NCI-H2029 treated with DMSO at 0.1 percent for 48 hours (cell line): ENCODE measurements at regions not wholly inside any gene's neighbourhood (a gene's known extent, or its start where the extent isn't known, plus 50 kb on each side); places are given as distances from the start of the nearest gene placed in this dataset.
"Not testable (repeated sequence)": the region's sequence is repeated elsewhere in the genome, so short reads cannot be mapped to it uniquely, and the experiment has no call there.

Experiments
- DNase-seq: peaks from one replicate; lab custom pipeline; 2025; lab: John Stamatoyannopoulos, UW

DNA sequence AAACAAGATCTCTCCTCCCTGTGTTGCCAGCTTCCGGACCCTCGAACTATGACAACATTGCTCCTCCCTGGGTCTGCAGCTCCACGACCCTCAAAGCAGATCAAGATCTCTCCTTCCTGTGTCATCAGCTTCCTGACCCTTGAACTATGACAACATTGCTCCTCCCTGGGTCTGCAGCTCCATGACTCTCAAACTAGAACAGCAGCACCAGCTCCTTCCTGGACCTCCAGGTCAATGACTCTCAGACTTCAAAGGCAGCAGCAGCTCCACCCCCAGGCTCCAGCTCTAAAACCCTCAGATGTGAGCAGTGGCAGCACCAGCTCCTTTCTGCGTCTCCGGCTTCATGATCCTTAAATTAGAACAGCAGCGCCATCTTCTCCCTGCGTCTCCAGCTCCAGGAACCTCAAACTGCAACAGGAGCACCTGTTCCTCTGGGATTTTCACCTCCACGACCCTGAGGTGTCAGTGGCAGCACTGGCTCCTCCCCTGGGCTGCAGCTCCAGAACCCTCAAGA is 341.0 kb upstream of the SULF2 start:
- no peak for DNase-seq

DNA sequence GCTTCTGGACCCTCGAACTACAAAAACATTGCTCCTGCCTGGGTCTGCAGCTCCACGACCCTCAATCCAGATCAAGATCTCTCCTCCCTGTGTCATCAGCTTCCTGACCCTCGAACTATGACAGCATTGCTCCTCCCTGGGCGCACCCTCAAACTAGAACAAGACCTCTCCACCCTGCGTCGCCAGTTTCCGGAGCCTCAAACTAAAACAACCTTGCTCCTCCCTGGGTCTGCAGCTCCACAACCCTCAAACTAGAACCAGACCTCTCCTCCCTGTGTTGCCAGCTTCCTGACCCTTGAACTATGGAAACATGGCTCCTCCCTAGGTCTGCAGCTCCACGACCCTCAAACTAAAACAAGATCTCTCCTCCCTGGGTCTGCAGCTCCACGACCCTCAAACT is 339.7 kb upstream of the SULF2 start:
- no peak for DNase-seq

DNA sequence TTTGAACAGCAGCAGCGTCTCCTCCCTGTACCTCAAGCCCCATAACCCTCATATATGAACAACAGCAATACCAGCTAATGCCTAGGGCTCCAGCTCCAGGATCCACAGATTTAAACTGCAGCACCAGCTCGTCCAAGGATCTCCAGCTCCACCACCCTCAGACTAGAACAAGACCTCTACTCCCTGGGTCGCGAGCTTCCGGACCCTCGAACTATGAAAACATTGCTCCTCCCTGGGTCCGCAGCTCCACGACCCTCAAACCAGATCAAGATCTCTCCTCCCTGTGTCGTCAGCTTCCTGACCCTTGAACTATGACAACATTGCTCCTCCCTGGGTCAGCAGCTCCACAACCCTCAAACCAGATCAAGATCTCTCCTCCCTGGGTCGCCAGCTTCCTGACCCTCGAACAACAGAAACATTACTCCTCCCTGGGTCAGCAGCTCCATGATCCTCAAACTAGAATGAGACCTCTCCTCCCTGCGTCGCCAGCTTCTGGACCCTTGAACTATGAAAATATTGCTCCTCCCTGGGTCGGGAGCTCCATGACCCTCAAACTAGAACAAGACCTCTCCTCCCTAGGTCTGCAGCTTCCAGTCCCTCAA is 339.0 kb upstream of the SULF2 start:
- no peak for DNase-seq

DNA sequence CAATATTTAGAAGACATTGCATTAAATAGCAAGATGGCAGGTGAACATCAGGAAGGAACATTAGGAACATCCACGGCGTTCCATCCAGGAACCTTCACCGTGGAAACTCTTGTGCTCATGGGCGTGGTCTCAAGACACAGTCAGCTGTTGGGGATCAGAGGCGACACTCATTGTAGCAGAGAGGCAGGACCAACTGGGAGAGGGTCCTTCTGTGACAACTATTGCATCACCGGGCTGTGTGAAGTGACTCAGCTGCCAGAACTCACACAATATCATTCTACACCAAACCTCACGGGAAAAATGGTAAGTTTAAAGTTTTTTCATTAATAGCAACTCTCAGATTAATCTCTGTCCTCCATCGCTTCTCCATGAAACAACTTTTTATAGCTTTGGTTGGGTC is 334.8 kb upstream of the SULF2 start:
- DNase-seq, result no peak

DNA sequence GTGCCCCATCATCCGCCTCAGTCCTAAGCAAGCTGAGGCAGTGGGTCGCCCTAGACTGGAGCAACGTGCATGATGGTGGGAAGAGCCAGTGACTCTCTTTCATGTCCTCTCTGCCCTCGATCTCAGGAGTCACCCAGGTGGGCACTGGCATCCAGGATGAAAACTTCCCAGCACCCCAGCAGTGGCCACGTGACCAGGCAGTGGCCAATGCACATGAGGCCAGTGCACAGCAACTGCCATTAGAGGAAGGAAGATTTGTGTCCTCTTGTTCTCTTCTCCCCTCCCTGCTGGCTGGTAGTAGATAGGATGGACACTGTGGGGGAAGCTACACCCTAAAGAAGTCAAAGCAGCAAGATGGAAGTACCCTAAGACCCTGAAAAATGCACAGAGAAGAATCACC is 334.1 kb upstream of the SULF2 start:
- DNase-seq, result not testable (repeated sequence)

DNA sequence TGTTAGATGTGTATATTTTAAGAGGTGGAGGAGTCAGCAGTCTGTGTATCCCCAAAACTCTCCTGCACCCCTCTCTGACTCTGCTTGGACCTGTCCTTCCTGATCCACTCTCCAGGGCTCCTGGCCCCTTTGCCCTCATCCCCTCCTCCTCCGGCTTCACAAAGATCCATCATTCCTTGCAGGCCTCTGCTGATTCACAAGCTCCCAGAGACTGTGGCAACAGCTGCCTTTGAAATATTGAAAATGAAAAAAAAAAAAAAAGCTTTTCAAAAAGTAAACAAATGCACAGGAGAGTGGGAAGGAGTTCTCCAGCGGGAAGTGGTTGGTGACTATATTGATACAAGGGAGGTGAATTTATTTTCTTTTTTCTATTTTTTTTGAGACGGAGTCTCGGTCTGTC is 330.2 kb upstream of the SULF2 start:
- no peak for DNase-seq

DNA sequence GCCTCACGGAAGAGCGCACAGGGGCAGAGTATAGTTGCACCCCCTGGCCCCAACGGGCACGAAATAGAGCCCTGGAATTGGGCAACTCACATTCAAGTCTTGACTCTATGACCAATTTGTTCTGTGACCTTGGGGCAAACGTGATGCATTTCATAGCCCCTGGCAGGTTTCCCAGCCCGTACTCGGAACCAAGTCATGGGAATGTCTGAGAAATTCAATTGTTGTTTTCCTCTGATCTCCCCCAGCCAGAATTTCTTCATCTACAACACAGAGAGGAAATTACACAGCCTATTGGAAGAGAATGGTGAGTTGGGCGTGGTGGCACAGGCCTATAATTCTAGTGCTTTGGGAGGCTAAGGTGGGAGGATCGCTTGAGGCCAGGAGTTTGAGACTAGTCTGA is 322.3 kb upstream of the SULF2 start:
- DNase-seq, result no peak

DNA sequence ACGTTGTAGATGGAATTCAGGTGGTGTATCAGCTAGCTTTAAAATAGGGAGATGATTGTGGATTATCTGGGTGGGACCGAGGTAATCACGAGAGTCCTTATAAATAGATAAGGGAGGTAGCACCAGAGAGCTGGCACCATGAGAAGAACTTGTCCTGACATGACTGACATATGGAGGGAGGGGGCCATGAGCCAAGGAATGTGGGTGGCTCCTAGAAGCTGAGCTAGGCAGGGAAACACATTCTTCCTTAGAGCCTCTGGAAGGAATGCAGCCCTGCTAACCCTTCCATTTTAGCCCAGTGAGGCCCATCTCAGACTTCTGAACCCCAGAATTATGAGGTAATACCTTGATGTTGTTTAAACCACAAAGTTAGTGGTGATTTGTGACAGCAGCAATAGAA is 321.1 kb upstream of the SULF2 start:
- no peak for DNase-seq

DNA sequence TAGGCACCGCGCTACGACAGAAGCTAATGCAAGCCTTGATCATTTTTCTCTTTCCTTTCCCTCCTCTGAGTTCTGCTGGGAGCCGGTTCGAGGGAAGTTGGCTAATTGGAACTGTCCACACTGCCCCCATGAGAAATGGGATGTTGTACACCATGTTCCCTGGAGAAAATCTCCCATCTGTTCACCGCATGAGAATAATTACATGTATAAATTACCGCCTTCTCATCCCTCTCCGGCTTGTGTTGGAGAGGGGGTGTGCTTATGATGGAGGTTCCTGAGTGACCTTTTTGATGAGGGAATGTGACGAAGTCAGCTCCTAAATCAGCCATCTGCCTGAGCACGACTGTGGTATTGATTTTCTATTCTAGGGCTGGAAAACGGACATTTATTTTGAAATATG is 320.2 kb upstream of the SULF2 start:
- no peak for DNase-seq

DNA sequence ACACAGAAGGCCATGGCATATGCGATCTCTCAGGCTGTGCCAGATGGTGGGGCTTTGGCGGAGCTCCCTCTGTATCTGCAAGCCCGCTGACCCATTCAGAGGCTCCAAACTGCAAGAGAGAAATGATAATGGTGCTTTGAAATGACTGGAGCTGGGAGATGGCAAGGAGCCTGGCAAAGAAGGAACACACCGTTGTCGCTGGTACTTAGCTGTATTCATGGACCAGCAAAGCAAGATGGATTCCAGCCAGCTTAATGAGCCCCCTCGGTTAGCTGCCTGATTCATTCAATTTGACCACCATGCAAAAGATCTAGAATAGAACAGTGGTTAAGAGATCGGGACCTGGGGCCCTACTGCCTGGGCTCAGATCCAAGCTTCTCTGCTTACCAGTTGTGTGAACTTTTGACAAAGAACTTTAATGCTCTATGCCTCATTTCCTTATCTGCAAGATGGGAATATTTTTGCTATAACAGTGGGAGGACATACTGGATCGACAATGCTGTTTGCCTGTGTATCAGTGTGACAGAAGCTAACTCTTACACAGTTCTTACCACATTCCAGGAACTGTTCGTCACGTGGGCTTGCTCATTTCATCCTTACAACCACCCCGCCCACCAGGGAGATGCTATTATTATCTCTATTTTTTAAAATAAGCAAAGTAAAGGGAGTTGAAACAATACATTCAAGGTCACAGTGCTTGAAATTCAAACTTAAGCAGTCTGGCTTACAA is 317.8 kb upstream of the SULF2 start:
- no peak for DNase-seq

DNA sequence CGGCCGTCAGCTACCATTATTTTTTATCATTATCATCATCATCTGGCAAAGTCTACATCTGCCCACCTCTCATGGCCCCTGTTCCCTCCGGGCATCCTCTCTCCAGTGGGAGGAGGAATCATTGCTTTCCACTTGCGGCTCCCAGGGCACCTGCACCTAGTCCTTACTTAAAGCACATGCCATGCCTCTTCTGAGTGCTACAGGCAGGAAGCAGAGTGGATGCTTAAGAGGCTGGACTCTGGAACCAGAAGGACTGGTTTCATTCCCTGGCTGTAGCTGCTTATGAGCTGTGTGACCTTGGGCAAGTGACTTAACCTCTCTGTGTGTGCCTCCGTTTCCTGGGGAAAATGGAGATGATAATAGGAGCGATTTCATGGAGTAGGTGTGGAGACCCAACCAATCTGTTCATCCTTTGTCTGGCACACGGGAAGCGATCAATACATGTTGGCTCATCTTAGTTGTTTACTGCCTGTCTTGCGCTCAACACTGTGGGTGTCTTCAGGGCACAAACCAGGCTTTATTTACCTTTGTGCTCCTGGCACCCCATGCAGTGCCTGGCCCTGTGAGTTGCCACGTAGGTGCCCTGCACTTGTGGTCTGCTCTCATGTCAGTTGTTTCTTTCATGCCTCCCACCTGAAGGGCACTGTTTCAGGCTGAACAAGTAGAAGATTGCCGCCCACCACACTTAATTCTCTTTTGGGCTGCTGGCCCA is 317.0 kb upstream of the SULF2 start:
- no peak for DNase-seq

DNA sequence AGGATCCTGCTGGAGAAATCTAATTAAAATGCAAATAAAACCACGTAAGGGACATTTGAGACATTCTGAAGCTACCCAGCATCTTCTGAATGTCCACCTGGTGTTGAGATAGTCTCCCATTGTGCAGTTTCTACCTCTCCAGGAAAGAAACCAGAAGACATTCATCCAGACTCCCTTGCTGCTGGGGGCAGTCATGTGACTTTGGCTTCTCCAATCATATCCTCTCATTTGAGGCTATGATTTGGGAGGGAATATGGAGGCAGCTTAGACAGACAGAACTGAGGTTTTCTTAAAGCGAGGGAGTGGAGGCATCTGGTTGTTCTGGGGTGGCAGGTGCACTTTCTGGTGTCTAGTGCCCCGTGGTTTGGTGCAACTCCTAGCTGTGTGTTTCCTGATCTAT is 315.2 kb upstream of the SULF2 start:
- no peak for DNase-seq

DNA sequence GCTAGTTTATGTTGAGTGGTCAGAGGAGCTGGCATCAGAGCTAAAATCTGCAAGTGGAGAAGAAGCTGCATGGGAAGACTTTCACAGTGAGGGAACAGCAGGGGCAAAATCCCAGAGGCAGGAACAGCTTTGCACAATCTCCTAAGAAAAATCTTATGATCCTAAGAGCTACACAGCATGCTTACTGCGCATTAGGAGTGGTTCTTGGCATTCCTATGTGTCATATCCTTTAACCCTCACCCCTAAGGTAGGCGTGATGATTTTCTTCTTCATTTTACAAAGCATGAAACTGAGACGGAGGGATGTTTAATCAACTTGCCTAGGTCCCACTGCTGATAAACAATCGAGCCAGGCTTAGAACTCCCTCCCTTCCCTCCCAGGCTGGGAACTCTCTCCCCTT is 313.6 kb upstream of the SULF2 start:
- no peak for DNase-seq

DNA sequence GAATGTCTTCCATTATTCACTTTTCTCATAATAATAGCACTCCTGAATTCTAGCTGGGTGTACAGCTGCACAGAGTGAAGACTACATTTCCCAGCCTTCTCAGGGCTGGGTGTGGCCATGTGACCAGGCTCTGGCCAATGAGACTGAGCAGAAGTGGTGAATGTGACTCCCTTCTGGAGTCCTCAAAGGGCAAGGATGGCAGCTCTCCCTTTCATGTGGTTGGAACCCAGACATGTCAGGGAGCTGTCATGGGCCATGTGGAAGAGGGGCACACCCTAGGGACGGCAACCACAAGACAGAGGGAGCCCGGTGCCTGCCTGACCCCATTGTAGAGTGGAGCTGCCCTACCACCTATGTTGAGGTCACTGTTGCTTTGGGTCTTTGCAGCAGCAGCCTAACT is 312.8 kb upstream of the SULF2 start:
- DNase-seq, result no peak

DNA sequence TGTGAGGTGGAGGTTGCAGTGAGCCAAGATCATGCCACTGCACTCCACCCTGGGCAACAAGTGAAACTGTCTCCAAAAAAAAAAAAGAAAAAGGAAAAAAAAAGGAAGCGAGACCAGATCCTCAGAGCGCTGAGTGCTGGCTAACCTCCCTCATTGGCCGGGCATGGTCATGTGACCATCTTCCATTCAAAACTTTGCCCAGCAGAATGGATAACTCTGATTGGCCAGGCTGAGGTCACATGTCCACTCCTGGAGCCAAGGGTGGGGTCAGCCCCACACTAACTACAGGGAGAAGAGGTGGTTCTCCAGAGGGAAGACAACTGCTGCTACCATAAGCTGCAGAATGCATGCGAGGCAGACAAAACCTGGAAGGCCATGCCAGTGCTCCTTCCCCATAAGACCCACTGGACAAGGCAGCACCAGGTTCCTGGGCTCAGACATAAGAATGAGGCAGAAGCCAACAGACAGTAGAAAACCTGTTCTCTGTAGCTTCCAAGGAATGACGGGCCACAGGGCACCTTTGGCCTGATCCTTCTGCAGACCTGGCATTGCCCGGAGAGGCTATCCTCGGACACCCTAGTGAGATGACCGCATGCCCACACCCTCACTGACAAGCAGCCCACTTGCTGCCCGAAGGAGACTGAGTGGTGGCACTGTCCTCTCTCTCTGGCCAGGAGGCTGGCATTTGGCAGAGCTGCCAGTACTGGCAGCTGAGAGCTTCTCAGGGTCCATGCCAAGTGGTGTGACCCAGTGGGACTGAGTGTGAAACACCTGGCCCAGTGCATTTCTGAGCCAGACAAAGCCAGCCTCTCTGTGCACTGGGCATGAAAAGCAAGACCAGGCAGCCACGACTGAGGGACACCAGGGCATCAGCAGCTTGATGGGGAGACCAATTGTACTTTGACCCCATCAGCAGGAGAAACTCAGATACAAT is 311.9 kb upstream of the SULF2 start:
- no peak for DNase-seq

DNA sequence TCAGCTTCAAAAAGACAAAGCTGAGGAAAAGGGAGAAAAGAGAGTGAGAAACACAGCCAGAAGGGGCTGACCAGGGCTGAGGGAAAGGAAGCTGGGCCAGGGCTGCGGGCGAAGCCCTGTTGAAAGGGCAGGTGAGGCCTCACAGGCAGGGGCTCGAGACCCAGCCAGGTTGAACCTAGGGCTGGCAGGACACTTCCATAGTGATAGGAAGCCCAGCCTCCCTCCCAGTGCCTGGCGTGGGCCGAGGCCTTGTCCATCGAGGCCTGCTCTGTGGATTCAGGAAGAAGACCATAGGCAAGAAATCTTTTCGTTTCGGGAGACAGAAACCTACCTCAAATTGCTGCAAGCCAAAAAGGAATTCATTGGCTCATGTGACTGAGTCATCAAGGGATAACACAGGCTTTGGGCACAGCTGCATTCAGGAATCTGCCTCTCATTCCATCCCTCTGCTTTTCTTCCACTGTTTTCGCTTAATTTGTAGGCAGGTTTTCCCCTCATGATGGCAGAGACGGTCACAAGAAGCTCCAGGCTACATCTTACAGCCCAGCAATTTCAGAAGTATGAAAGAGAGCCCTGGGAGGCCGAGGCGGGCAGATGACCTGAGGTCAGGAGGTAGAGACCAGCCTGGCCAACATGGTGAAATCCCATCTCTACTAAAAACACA is 311.1 kb upstream of the SULF2 start:
- no peak for DNase-seq

DNA sequence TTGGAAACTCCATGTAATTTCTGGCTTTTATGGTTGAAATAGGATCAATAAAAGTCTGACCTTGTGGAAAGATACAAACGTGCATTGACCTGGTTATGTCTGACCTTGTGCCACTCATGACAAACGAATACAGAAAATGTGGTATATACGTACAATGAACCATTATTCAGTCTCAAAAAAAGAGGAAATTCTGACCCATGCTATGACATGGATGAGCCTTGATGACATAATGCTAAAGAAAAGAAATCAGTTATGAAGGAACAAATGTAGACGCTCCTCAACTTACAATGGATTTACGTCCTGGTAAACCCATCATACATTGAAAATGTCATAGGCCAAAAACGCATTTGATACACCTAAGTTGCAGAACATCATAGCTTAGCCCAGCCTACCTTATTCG is 309.7 kb upstream of the SULF2 start:
- DNase-seq, result no peak

DNA sequence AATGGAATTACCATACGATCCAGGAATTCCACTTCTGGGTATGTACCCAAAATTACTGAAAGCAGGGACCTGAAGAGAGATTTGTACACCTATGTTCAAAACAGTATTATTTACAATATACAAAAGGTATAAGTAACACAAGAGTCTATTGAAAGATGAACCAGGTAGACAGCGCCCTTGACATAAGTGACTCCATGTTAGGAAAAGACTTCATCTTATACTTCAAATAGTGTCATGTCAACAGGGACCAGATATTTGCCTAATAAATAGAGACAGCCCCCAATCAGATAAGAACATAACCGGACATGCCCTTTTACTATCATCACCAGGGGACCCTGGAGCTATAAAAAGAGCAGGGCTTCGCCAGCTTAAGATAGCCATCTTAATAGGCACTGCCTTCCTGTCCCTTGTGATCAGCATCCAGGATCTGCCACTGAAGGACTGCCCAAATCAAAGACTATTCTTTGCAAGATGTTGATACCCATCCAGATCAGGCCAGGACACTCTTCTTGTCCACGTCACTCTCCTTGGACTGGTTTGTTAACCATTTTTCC is 309.0 kb upstream of the SULF2 start:
- DNase-seq, result no peak

DNA sequence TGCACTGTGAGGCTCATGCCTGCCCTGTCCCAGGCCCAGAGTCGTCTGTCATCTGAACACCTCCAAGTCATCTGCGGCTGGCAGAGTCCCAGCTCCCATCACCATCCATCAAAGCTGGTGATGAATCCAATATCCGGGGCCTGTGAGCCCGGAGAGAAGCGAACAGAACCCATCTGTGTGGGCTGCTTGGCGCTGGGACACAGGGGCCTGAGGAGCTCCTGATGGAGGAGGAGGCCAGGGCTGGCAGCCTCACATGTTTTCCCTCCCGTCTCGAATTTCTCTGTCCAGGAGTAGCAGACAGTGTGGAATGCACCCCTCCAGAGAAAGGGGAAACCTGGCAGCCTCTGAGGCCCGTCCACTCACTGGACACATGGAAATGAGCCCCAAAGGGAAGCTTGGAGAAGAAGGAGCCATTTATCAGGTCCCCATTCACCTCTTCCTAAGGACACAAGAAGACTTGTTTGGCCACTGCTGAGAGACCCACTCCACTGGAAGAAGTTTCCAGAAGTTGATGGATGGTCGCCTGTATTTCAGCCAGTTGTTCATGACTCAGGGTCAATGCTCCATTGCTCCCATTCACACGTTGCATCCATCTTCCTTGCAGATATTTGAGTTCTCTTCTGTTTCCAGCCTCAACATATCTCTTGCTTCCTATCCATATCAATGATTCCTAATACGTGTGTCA is 307.5 kb upstream of the SULF2 start:
- DNase-seq, result no peak

DNA sequence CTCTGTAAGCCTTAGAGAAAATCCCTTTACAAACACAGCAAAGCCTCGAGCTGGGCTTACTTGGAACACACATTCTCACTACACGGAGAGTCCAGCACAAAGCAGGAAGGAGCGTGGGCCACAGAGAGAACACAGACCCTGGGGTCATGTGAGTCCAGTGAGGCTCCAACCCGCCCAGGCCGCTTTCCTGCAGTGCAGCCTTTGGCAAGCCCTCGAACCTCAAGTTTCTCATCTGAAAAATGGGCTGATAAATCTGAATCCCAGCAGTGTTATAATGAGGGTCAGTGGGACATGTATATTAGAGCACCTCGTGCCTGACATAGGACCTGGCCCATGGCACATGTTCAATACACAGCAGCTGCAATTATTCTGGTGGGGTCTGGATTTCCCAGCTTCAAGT is 305.5 kb upstream of the SULF2 start:
- no peak for DNase-seq

DNA sequence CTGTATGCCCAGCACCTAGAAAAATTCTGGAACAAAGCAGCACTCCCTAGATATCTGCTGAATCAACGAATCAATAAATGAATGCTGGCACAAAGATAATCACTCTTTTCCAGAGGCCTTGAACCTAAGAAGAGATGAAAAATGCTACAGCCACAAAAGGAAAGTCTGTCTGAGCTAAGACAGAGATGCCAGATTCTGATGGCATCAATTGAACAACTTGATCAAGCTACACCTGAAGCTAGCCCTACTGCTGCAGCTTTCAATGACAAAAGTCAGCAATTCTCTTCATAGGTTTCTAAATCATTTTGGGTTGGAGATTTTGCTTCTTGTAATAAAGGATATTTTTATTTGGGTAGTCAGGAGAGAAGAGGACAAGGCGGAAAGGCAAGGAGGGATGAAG is 305.0 kb upstream of the SULF2 start:
- DNase-seq, result no peak
